Fibroblast of the aortic adventitia (primary cell): ENCODE measurements at regions not wholly inside any gene's neighbourhood (a gene's known extent, or its start where the extent isn't known, plus 50 kb on each side); places are given as distances from the start of the nearest gene placed in this dataset.
A peak's percentile ranks its signal among the peaks of the same experiment; 100 is the strongest.

Experiments
- DNase-seq: peaks from one replicate; pipeline ENCODE4 v3.0.0-alpha.2; 2010; ENCODE audit warnings: low read depth
- H3K4me3 ChIP-seq: 2 replicates; pipeline ENCODE4 v1.5.1; 2011; ENCODE audit warnings: low read depth, mild to moderate bottlenecking, control low read depth, low read length, moderate library complexity
- CTCF ChIP-seq: IDR thresholded peaks from 2 replicates; pipeline ENCODE4 v1.5.1; 2011; ENCODE audit warnings: mild to moderate bottlenecking, low read length, control low read depth, inconsistent platforms; ENCODE audit not compliant: insufficient read depth

DNA sequence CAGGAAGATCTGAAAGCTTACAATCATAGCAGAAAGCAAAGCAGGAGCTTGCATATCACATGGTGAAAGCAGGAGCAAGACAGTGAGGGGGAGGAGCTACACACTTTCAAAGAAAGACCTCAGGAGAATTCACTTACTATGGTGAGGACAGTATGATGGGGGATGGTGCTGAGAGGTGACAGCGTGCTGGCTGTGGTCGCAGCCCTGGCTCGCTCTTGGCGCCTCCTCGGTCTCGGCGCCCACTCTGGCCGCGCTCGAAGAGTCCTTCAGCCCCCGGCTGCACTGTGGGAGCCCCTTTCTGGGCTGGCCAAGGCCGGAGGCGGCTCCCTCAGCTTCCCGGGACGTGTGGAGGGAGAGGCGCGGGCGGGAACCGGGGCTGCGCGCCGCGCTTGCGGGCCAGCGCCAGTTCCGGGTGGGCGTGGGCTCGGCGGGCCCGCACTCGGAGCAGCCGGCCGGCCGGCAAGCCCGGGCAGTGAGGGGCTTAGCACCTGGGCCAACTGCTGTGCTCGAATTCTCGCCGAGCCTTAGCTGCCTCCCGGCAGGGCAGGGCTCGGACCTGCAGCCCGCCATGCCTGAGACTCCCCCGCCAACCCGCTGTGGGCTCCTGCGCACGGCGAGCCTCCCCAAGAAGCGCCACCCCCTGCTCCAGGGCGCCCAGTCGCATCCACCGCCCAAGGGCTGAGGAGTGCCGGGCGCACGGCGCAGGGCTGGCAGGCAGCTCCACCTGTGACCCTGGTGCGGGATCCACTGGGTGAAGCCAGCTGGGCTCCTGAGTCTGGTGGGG, 131.9 kb upstream of the SPATS2L start:
- DNase-seq = no peak
- no peak overlapping the region for H3K4me3 ChIP-seq

GRCh38 chr2:200177971-200178911, 128.3 kb upstream of the SPATS2L start:
- no peak overlapping the region for H3K4me3 ChIP-seq
- no peak for TF ChIP-seq CTCF
- DNase-seq = peak; percentile 28

More for the DNA sequence above, 131.9 kb upstream of the SPATS2L start:
- TF ChIP-seq CTCF = no peak

GRCh38 chr2:200179151-200179550, 127.3 kb upstream of the SPATS2L start:
- TF ChIP-seq CTCF = no peak
- no peak for DNase-seq

GRCh38 chr2:200180943-200181342, 125.5 kb upstream of the SPATS2L start:
- no peak for DNase-seq
- no peak for TF ChIP-seq CTCF
- H3K4me3 ChIP-seq = no peak overlapping the region

More at GRCh38 chr2:200179151-200179550, 127.3 kb upstream of the SPATS2L start:
- no peak overlapping the region for H3K4me3 ChIP-seq

- H3K4me3 ChIP-seq = no peak overlapping the region
- TF ChIP-seq CTCF = no peak
- no peak for DNase-seq
Measured at GRCh38 chr2:200181755-200182154, 124.7 kb upstream of the SPATS2L start.

- TF ChIP-seq CTCF = no peak
- no peak for DNase-seq
- H3K4me3 ChIP-seq = no peak overlapping the region
Measured at GRCh38 chr2:200184748-200185627, 121.5 kb upstream of the SPATS2L start.
